Cardiac fibroblast (primary cell): ENCODE measurements at regions not wholly inside any gene's neighbourhood (a gene's known extent, or its start where the extent isn't known, plus 50 kb on each side); places are given as distances from the start of the nearest gene placed in this dataset.

Source experiments
- DNase-seq, 2 donors: peaks; one replicate each; pipeline versions ENCODE4 v3.0.0 to v3.0.0-alpha.2; 2010; ENCODE audit warnings: low read depth in 2 of 2
- H3K4me3 ChIP-seq, 2 donors: replicated peaks in 1 of 2; 1 replicate in 1 of 2; 2 replicates in 1 of 2; pipeline ENCODE4 v1.5.1; 2011; ENCODE audit warnings: low read depth in 2 of 2, low read length in 2 of 2, mild to moderate bottlenecking in 2 of 2, moderate library complexity in 1 of 2
- CTCF ChIP-seq: IDR thresholded peaks from one replicate; pipeline ENCODE4 v1.5.1; 2011; ENCODE audit warnings: low read depth, mild to moderate bottlenecking, low read length, inconsistent platforms

- TF ChIP-seq CTCF: no peak
- no peak for DNase-seq
- no peak overlapping the region for H3K4me3 ChIP-seq
Observed at GRCh38 chr18:54031243-54031642, 193.2 kb downstream of the MBD2 start.

GRCh38 chr18:54030434-54030833, 194.0 kb downstream of the MBD2 start:
- DNase-seq: no peak
- H3K4me3 ChIP-seq: no peak overlapping the region
- TF ChIP-seq CTCF: no peak

- H3K4me3 ChIP-seq: no peak overlapping the region
- no peak for TF ChIP-seq CTCF
- DNase-seq: peak; percentile 0 to 87
Observed at GRCh38 chr18:54023471-54023870, 201.0 kb downstream of the MBD2 start.

- TF ChIP-seq CTCF: no peak
- peak in 1 of 2 donors; percentile 52 for DNase-seq
- no peak overlapping the region for H3K4me3 ChIP-seq
Observed at GRCh38 chr18:54020966-54021365, 203.5 kb downstream of the MBD2 start.

- TF ChIP-seq CTCF: no peak
- no peak overlapping the region for H3K4me3 ChIP-seq
- DNase-seq: peak in 1 of 2 donors; percentile 50
Observed at GRCh38 chr18:54020156-54020745, 204.2 kb downstream of the MBD2 start.

- no peak overlapping the region for H3K4me3 ChIP-seq
- no peak for DNase-seq
- no peak for TF ChIP-seq CTCF
Observed at GRCh38 chr18:54019641-54020040, 204.8 kb downstream of the MBD2 start.

- DNase-seq: no peak
- TF ChIP-seq CTCF: no peak
- H3K4me3 ChIP-seq: no peak overlapping the region
Observed at GRCh38 chr18:54013452-54013851, 211.0 kb downstream of the MBD2 start.
